CD8-positive, alpha-beta memory T cell (primary cell): ENCODE measurements at regions not wholly inside any gene's neighbourhood (a gene's known extent, or its start where the extent isn't known, plus 50 kb on each side); places are given as distances from the start of the nearest gene placed in this dataset.

Source experiments
- CTCF ChIA-PET: fragments of 350-600 bp; sonication (Branson Sonifier 250); formaldehyde crosslinking; loops from one replicate; lab custom pipeline; 2021; ENCODE audit warnings: antibody characterized with exemption; lab: Charles Lee
- POLR2A ChIA-PET: fragments of 350-600 bp; sonication (Branson Sonifier 250); formaldehyde crosslinking; loops from one replicate; lab custom pipeline; 2021; ENCODE audit warnings: antibody characterized with exemption; lab: Charles Lee
- DNase-seq, 5 donors: peaks; one replicate each; pipeline versions ENCODE4 v3.0.0 to v3.0.0-alpha.2; 2020 to 2022; ENCODE audit warnings: mixed read lengths in 1 of 5
- H3K27ac ChIP-seq: one replicate; pipeline ENCODE4 v1.7.0; 2013; ENCODE audit warnings: low read depth, mild to moderate bottlenecking, low read length, moderate library complexity
- H3K27me3 ChIP-seq: 2 replicates; pipeline ENCODE4 v1.7.0; 2013; ENCODE audit warnings: low read length, mild to moderate bottlenecking; ENCODE audit not compliant: insufficient read depth, poor library complexity, severe bottlenecking
- H3K36me3 ChIP-seq: 2 replicates; pipeline ENCODE4 v1.7.0; 2013; ENCODE audit warnings: mild to moderate bottlenecking, low read length, moderate library complexity; ENCODE audit not compliant: insufficient read depth
- H3K4me1 ChIP-seq: 2 replicates; pipeline ENCODE4 v1.7.0; 2013; ENCODE audit warnings: mild to moderate bottlenecking, low read length, moderate library complexity; ENCODE audit not compliant: insufficient read depth
- H3K4me3 ChIP-seq: 2 replicates; pipeline ENCODE4 v1.7.0; 2013; ENCODE audit warnings: mild to moderate bottlenecking, low read length
- H3K9me3 ChIP-seq: 2 replicates; pipeline ENCODE4 v1.7.0; 2013; ENCODE audit warnings: mild to moderate bottlenecking, low read length
- H3K27ac Mint-ChIP-seq, 8 donors: one replicate each; pipeline ENCODE4 v1.8.0; 2020 to 2021; ENCODE audit warnings: mixed read lengths in 8 of 8, mild to moderate bottlenecking in 6 of 8, inconsistent platforms in 3 of 8, moderate library complexity in 3 of 8
- H3K27me3 Mint-ChIP-seq, 2 donors: one replicate each; pipeline ENCODE4 v1.8.0; 2020 to 2021; ENCODE audit warnings: mixed read lengths in 2 of 2, mild to moderate bottlenecking in 1 of 2, moderate library complexity in 1 of 2
- H3K36me3 Mint-ChIP-seq, 3 donors: one replicate each; pipeline ENCODE4 v1.8.0; 2020 to 2021; ENCODE audit warnings: mixed read lengths in 3 of 3, inconsistent platforms in 1 of 3, mild to moderate bottlenecking in 1 of 3
- H3K4me1 Mint-ChIP-seq, 3 donors: one replicate each; pipeline ENCODE4 v1.8.0; 2020 to 2021; ENCODE audit warnings: mixed read lengths in 3 of 3, inconsistent platforms in 1 of 3, mild to moderate bottlenecking in 1 of 3
- H3K4me3 Mint-ChIP-seq, 7 donors: one replicate each; pipeline ENCODE4 v1.8.0; 2020 to 2021; ENCODE audit warnings: mixed read lengths in 7 of 7, mild to moderate bottlenecking in 6 of 7, moderate library complexity in 4 of 7, inconsistent platforms in 2 of 7
- H3K9me3 Mint-ChIP-seq, 5 donors: one replicate each; pipeline ENCODE4 v1.8.0; 2020 to 2022; ENCODE audit warnings: mixed read lengths in 5 of 5, mild to moderate bottlenecking in 3 of 5, moderate library complexity in 2 of 5, inconsistent platforms in 1 of 5

DNA sequence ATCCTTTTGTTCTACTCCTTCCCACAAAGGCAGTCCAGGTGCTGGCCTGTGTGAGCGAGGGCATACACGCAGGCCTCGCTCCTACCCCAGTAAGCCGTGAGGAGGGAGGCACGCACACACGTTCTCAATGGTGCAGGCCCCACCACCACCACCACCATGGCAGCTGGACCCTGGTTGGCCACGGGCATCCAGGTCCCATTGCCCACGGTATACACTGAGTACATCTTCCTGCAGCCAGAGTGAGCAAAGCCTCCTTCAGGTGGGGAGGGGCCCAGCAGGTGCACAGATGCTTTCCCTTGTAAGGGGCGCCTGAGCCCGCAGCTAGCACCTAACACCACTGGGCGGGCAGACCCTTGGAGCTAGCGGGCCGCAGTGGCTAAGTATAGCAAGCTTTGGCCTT lies 373.3 kb upstream of the MKI67 start:
- Mint-ChIP-seq H3K27ac (no peak overlapping the region), H3K9me3 (no peaks in the 10 kb centered on the region), H3K4me1 (no peaks in the 10 kb centered on the region), H3K36me3 (no peaks in the 10 kb centered on the region), H3K27me3 (peaks cover 0 to 4% of the 10 kb centered on the region in 2 donors), H3K4me3 (no peak overlapping the region)
- no peaks in the 10 kb centered on the region for H3K36me3 ChIP-seq
- POLR2A ChIA-PET: no interaction called here
- H3K9me3 ChIP-seq: no peaks in the 10 kb centered on the region
- DNase-seq: no peak
- CTCF ChIA-PET: no interaction called here
- H3K4me3 ChIP-seq: no peak overlapping the region
- H3K4me1 ChIP-seq: no peaks in the 10 kb centered on the region
- H3K27ac ChIP-seq: no peak overlapping the region
- H3K27me3 ChIP-seq: no peaks in the 10 kb centered on the region

- Mint-ChIP-seq H3K9me3 (no peaks in the 10 kb centered on the region), H3K27me3 (peaks cover 0 to 4% of the 10 kb centered on the region in 2 donors), H3K36me3 (no peaks in the 10 kb centered on the region), H3K4me1 (no peaks in the 10 kb centered on the region), H3K27ac (no peak overlapping the region), H3K4me3 (no peak overlapping the region)
- H3K4me1 ChIP-seq: no peaks in the 10 kb centered on the region
- H3K4me3 ChIP-seq: no peak overlapping the region
- no peak overlapping the region for H3K27ac ChIP-seq
- CTCF ChIA-PET: no interaction called here
- no peaks in the 10 kb centered on the region for H3K27me3 ChIP-seq
- DNase-seq: no peak
- H3K9me3 ChIP-seq: no peaks in the 10 kb centered on the region
- POLR2A ChIA-PET: no interaction called here
- H3K36me3 ChIP-seq: no peaks in the 10 kb centered on the region
These were observed 373.7 kb upstream of the MKI67 start for GRCh38 chr10:128499956-128500355.

GRCh38 chr10:128500642-128501041 lies 374.4 kb upstream of the MKI67 start:
- Histone ChIP-seq H3K4me1 (no peaks in the 10 kb centered on the region), H3K27ac (no peak overlapping the region), H3K36me3 (no peaks in the 10 kb centered on the region), H3K4me3 (no peak overlapping the region), H3K9me3 (no peaks in the 10 kb centered on the region), H3K27me3 (no peaks in the 10 kb centered on the region)
- ChIA-PET POLR2A (no interaction called here), CTCF (no interaction called here)
- Mint-ChIP-seq H3K9me3 (no peaks in the 10 kb centered on the region), H3K27me3 (peaks cover 0 to 4% of the 10 kb centered on the region in 2 donors), H3K4me3 (no peak overlapping the region), H3K27ac (no peak overlapping the region), H3K4me1 (no peaks in the 10 kb centered on the region), H3K36me3 (no peaks in the 10 kb centered on the region)
- no peak for DNase-seq

GRCh38 chr10:128505346-128505745 lies 379.1 kb upstream of the MKI67 start:
- H3K36me3 Mint-ChIP-seq: no peaks in the 10 kb centered on the region

GRCh38 chr10:128506423-128506822 lies 380.2 kb upstream of the MKI67 start:
- Mint-ChIP-seq H3K36me3 (no peaks in the 10 kb centered on the region), H3K27ac (no peak overlapping the region), H3K4me3 (no peak overlapping the region), H3K4me1 (no peaks in the 10 kb centered on the region), H3K9me3 (peaks cover 0 to 3% (median 0%) of the 10 kb centered on the region in 5 donors), H3K27me3 (peaks cover 0 to 4% of the 10 kb centered on the region in 2 donors)
- Histone ChIP-seq H3K4me3 (no peak overlapping the region), H3K4me1 (no peaks in the 10 kb centered on the region), H3K27me3 (no peaks in the 10 kb centered on the region), H3K27ac (no peak overlapping the region), H3K36me3 (no peaks in the 10 kb centered on the region), H3K9me3 (no peaks in the 10 kb centered on the region)
- ChIA-PET CTCF (no interaction called here), POLR2A (no interaction called here)
- no peak for DNase-seq

More at GRCh38 chr10:128505346-128505745, 379.1 kb upstream of the MKI67 start:
- Histone ChIP-seq H3K36me3 (no peaks in the 10 kb centered on the region), H3K27me3 (no peaks in the 10 kb centered on the region), H3K4me1 (no peaks in the 10 kb centered on the region), H3K27ac (no peak overlapping the region), H3K4me3 (no peak overlapping the region), H3K9me3 (no peaks in the 10 kb centered on the region)
- Mint-ChIP-seq H3K9me3 (peaks cover 0 to 3% (median 0%) of the 10 kb centered on the region in 5 donors), H3K4me3 (no peak overlapping the region), H3K27me3 (peaks cover 0 to 4% of the 10 kb centered on the region in 2 donors), H3K27ac (no peak overlapping the region), H3K4me1 (no peaks in the 10 kb centered on the region)
- no peak for DNase-seq
- ChIA-PET CTCF (no interaction called here), POLR2A (no interaction called here)

DNA sequence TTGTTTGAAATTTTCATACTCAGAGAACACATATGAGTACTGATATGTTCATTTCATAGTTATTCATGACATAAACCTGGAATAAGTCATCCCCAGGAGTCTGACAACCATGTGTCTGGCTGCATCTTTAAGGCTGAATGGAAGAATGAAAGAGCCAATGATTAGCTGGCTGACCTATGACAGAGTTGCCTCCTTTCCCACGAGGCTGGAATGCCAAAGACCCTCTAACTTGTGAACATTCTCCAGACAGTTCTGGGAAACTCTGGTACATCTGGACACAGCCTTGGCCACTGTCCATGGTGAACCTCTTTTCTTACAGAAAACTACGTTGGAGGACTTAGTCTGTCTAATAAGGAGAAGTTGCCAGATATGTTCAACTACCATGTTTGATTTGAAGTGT lies 380.8 kb upstream of the MKI67 start:
- peaks cover 0 to 3% (median 0%) of the 10 kb centered on the region in 5 donors for H3K9me3 Mint-ChIP-seq
- H3K36me3 Mint-ChIP-seq: no peaks in the 10 kb centered on the region
- no peaks in the 10 kb centered on the region for H3K36me3 ChIP-seq
- H3K4me3 ChIP-seq: no peak overlapping the region
- no peak overlapping the region for H3K4me3 Mint-ChIP-seq
- H3K4me1 ChIP-seq: no peaks in the 10 kb centered on the region
- no peak overlapping the region for H3K27ac ChIP-seq
- no peaks in the 10 kb centered on the region for H3K27me3 ChIP-seq
- H3K4me1 Mint-ChIP-seq: no peaks in the 10 kb centered on the region
- H3K9me3 ChIP-seq: no peaks in the 10 kb centered on the region
- POLR2A ChIA-PET: no interaction called here
- CTCF ChIA-PET: no interaction called here
- DNase-seq: no peak
- peaks cover 0 to 4% of the 10 kb centered on the region in 2 donors for H3K27me3 Mint-ChIP-seq
- no peak overlapping the region for H3K27ac Mint-ChIP-seq

DNA sequence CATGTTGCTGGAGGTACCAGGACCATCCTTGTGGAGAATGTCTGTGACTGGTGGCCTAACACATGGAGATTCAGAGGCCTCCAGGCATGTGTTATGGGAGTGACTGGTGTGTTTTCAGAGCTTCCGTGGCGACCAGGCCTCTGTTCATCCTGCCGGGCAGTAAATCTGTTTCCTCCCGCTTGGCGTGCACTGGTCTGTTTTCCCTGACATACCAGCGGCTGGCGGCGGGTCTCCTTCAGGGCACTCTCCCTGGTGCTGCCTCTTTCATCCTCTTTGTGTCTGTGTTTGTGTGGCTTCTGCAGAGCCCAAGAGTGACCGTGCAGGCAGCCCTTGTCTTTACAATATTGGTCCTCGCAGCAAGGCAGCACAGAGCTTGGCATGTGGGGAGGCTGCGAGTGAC lies 385.1 kb upstream of the MKI67 start:
- Histone ChIP-seq H3K36me3 (no peaks in the 10 kb centered on the region), H3K9me3 (no peaks in the 10 kb centered on the region), H3K27ac (no peak overlapping the region), H3K4me3 (no peak overlapping the region), H3K4me1 (no peaks in the 10 kb centered on the region), H3K27me3 (no peaks in the 10 kb centered on the region)
- no peaks in the 10 kb centered on the region for H3K36me3 Mint-ChIP-seq
- POLR2A ChIA-PET: no interaction called here
- H3K27ac Mint-ChIP-seq: no peak overlapping the region
- CTCF ChIA-PET: no interaction called here
- no peaks in the 10 kb centered on the region for H3K4me1 Mint-ChIP-seq
- peaks cover 0 to 4% (median 0%) of the 10 kb centered on the region in 5 donors for H3K9me3 Mint-ChIP-seq
- H3K4me3 Mint-ChIP-seq: no peak overlapping the region
- no peaks in the 10 kb centered on the region for H3K27me3 Mint-ChIP-seq
- no peak for DNase-seq

- H3K27me3 Mint-ChIP-seq: no peaks in the 10 kb centered on the region
- no peak overlapping the region for H3K4me3 Mint-ChIP-seq
- H3K27ac Mint-ChIP-seq: no peak overlapping the region
- H3K36me3 Mint-ChIP-seq: no peaks in the 10 kb centered on the region
- peaks cover 0 to 5% (median 0%) of the 10 kb centered on the region in 5 donors for H3K9me3 Mint-ChIP-seq
- no peak for DNase-seq
- H3K4me3 ChIP-seq: no peak overlapping the region
- no peaks in the 10 kb centered on the region for H3K4me1 ChIP-seq
- POLR2A ChIA-PET: no interaction called here
- no peaks in the 10 kb centered on the region for H3K27me3 ChIP-seq
- CTCF ChIA-PET: no interaction called here
- H3K9me3 ChIP-seq: no peaks in the 10 kb centered on the region
- no peaks in the 10 kb centered on the region for H3K4me1 Mint-ChIP-seq
- H3K27ac ChIP-seq: no peak overlapping the region
- no peaks in the 10 kb centered on the region for H3K36me3 ChIP-seq
These were observed 386.5 kb upstream of the MKI67 start for GRCh38 chr10:128512767-128513166.

GRCh38 chr10:128514536-128514935 lies 388.3 kb upstream of the MKI67 start:
- no peak overlapping the region for H3K27ac ChIP-seq
- no peak overlapping the region for H3K4me3 Mint-ChIP-seq
- no peaks in the 10 kb centered on the region for H3K9me3 ChIP-seq
- no peaks in the 10 kb centered on the region for H3K27me3 Mint-ChIP-seq
- no peaks in the 10 kb centered on the region for H3K4me1 ChIP-seq
- no peak overlapping the region for H3K27ac Mint-ChIP-seq
- no peak overlapping the region for H3K4me3 ChIP-seq
- DNase-seq: no peak
- H3K36me3 ChIP-seq: no peaks in the 10 kb centered on the region
- POLR2A ChIA-PET: no interaction called here
- no peaks in the 10 kb centered on the region for H3K4me1 Mint-ChIP-seq
- no peaks in the 10 kb centered on the region for H3K36me3 Mint-ChIP-seq
- H3K27me3 ChIP-seq: no peaks in the 10 kb centered on the region
- peaks cover 0 to 2% (median 0%) of the 10 kb centered on the region in 5 donors for H3K9me3 Mint-ChIP-seq
- CTCF ChIA-PET: no interaction called here
